ENCODE measurements at regions not wholly inside any gene's neighbourhood (a gene's known extent, or its start where the extent isn't known, plus 50 kb on each side); places are given as distances from the start of the nearest gene placed in this dataset.

GRCh38 chr15:36313021-36313420 is 266.4 kb upstream of the CDIN1 start:
- TF ChIP-seq, protein P1, sequence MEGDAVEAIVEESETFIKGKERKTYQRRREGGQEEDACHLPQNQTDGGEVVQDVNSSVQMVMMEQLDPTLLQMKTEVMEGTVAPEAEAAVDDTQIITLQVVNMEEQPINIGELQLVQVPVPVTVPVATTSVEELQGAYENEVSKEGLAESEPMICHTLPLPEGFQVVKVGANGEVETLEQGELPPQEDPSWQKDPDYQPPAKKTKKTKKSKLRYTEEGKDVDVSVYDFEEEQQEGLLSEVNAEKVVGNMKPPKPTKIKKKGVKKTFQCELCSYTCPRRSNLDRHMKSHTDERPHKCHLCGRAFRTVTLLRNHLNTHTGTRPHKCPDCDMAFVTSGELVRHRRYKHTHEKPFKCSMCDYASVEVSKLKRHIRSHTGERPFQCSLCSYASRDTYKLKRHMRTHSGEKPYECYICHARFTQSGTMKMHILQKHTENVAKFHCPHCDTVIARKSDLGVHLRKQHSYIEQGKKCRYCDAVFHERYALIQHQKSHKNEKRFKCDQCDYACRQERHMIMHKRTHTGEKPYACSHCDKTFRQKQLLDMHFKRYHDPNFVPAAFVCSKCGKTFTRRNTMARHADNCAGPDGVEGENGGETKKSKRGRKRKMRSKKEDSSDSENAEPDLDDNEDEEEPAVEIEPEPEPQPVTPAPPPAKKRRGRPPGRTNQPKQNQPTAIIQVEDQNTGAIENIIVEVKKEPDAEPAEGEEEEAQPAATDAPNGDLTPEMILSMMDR (IDR thresholded peaks at IDR 0.05): no peak
- ATAC-seq (no peak), DNase-seq (no peak)
- Mint-ChIP-seq H3K36me3 (no peaks in the 10 kb centered on the region), H3K27ac (no peak overlapping the region), H3K4me3 (no peak overlapping the region), H3K27me3 (ENCODE audit: low read depth in 2 of 2) (no peaks in the 10 kb centered on the region), H3K4me1 (no peaks in the 10 kb centered on the region), H3K9me3 (peaks cover 5 to 16% of the 10 kb centered on the region in 2 donors)
- WGBS (ENCODE audit: insufficient coverage): 75% methylated on average over 1 of the region's 1 CpG
- H3K4me1 ChIP-seq (ENCODE audit: control insufficient read depth, insufficient read depth, low read length): no peaks in the 10 kb centered on the region
- intact Hi-C loops (cut with micrococcal nuclease): no loop called here
- H3K9me3 ChIP-seq (ENCODE audit: control insufficient read depth, insufficient read depth, low read length): peaks cover 3% of the 10 kb centered on the region
- no peak overlapping the region for H3K4me3 ChIP-seq (ENCODE audit: low read length)
- no peaks in the 10 kb centered on the region for H3K27me3 ChIP-seq (ENCODE audit: control insufficient read depth, insufficient read depth, low read length)
- no peak overlapping the region for H3K27ac ChIP-seq (ENCODE audit: low read length)
- no peaks in the 10 kb centered on the region for H3K36me3 ChIP-seq (ENCODE audit: control insufficient read depth, insufficient read depth, low read length)

- WGBS (ENCODE audit: insufficient coverage): 100% methylated on average over 2 of the region's 2 CpGs
- Mint-ChIP-seq H3K9me3 (peaks cover 5 to 14% of the 10 kb centered on the region in 2 donors), H3K27me3 (ENCODE audit: low read depth in 2 of 2) (no peaks in the 10 kb centered on the region), H3K4me1 (no peaks in the 10 kb centered on the region), H3K36me3 (no peaks in the 10 kb centered on the region), H3K27ac (no peak overlapping the region), H3K4me3 (no peak overlapping the region)
- ATAC-seq (no peak), DNase-seq (no peak)
- intact Hi-C loops (cut with micrococcal nuclease): no loop called here
- Histone ChIP-seq H3K36me3 (ENCODE audit: control insufficient read depth, insufficient read depth, low read length) (no peaks in the 10 kb centered on the region), H3K4me3 (ENCODE audit: low read length) (no peak overlapping the region), H3K4me1 (ENCODE audit: control insufficient read depth, insufficient read depth, low read length) (no peaks in the 10 kb centered on the region), H3K27me3 (ENCODE audit: control insufficient read depth, insufficient read depth, low read length) (no peaks in the 10 kb centered on the region), H3K9me3 (ENCODE audit: control insufficient read depth, insufficient read depth, low read length) (peaks cover 3% of the 10 kb centered on the region), H3K27ac (ENCODE audit: low read length) (no peak overlapping the region)
- TF ChIP-seq, protein P1 (IDR thresholded peaks at IDR 0.05): no peak
These were observed 265.6 kb upstream of the CDIN1 start for GRCh38 chr15:36313736-36314280.

GRCh38 chr15:36315649-36316048 is 263.8 kb upstream of the CDIN1 start:
- no peak for ATAC-seq
- no peak overlapping the region for H3K4me3 Mint-ChIP-seq
- Histone ChIP-seq H3K9me3 (ENCODE audit: control insufficient read depth, insufficient read depth, low read length) (no peaks in the 10 kb centered on the region), H3K4me1 (ENCODE audit: control insufficient read depth, insufficient read depth, low read length) (no peaks in the 10 kb centered on the region), H3K4me3 (ENCODE audit: low read length) (no peak overlapping the region), H3K36me3 (ENCODE audit: control insufficient read depth, insufficient read depth, low read length) (no peaks in the 10 kb centered on the region), H3K27me3 (ENCODE audit: control insufficient read depth, insufficient read depth, low read length) (no peaks in the 10 kb centered on the region), H3K27ac (ENCODE audit: low read length) (no peak overlapping the region)
- intact Hi-C loops (cut with micrococcal nuclease): no loop called here
- H3K9me3 Mint-ChIP-seq: peaks cover 5 to 16% of the 10 kb centered on the region in 2 donors
- TF ChIP-seq, protein P1 (IDR thresholded peaks at IDR 0.05): no peak
- no peak overlapping the region for H3K27ac Mint-ChIP-seq
- H3K27me3 Mint-ChIP-seq (ENCODE audit: low read depth in 2 of 2): no peaks in the 10 kb centered on the region
- 96% methylated on average over 2 of the region's 2 CpGs for WGBS (ENCODE audit: insufficient coverage)
- no peaks in the 10 kb centered on the region for H3K36me3 Mint-ChIP-seq
- H3K4me1 Mint-ChIP-seq: no peaks in the 10 kb centered on the region
- DNase-seq: no peak

GRCh38 chr15:36323615-36324014 is 255.8 kb upstream of the CDIN1 start:
- H3K4me1 Mint-ChIP-seq: no peaks in the 10 kb centered on the region
- H3K36me3 Mint-ChIP-seq: peaks cover 15% of the 10 kb centered on the region
- no peaks in the 10 kb centered on the region for H3K27me3 Mint-ChIP-seq (ENCODE audit: low read depth in 2 of 2)
- no peak for DNase-seq
- H3K4me1 ChIP-seq (ENCODE audit: control insufficient read depth, insufficient read depth, low read length): no peaks in the 10 kb centered on the region
- no peak overlapping the region for H3K27ac Mint-ChIP-seq
- ATAC-seq: no peak
- WGBS (ENCODE audit: insufficient coverage): 84% methylated on average over 3 of the region's 3 CpGs
- H3K27me3 ChIP-seq (ENCODE audit: control insufficient read depth, insufficient read depth, low read length): no peaks in the 10 kb centered on the region
- TF ChIP-seq, protein P1 (IDR thresholded peaks at IDR 0.05): no peak
- peaks cover 19% of the 10 kb centered on the region in 2 donors for H3K9me3 Mint-ChIP-seq
- no peaks in the 10 kb centered on the region for H3K36me3 ChIP-seq (ENCODE audit: control insufficient read depth, insufficient read depth, low read length)
- no peak overlapping the region for H3K27ac ChIP-seq (ENCODE audit: low read length)
- peaks cover 13% of the 10 kb centered on the region for H3K9me3 ChIP-seq (ENCODE audit: control insufficient read depth, insufficient read depth, low read length)
- intact Hi-C loops (cut with micrococcal nuclease): no loop called here
- no peak overlapping the region for H3K4me3 ChIP-seq (ENCODE audit: low read length)
- H3K4me3 Mint-ChIP-seq: no peak overlapping the region

All from natural killer cell (primary cell).